SK-N-DZ (cell line): ENCODE measurements at regions not wholly inside any gene's neighbourhood (a gene's known extent, or its start where the extent isn't known, plus 50 kb on each side); places are given as distances from the start of the nearest gene placed in this dataset.
A peak's percentile ranks its signal among the peaks of the same experiment; 100 is the strongest.
"Not testable (repeated sequence)": the region's sequence is repeated elsewhere in the genome, so short reads cannot be mapped to it uniquely, and the experiment has no call there.

Source experiments
- DNase-seq: peaks from one replicate; pipeline ENCODE4 v3.0.0-alpha.2; 2015; ENCODE audit warnings: low spot score

GRCh38 chr10:117457932-117458331 is 82.7 kb upstream of the PDZD8 start:
- DNase-seq = no peak

- no peak for DNase-seq
Measured at GRCh38 chr10:117457071-117457810, 82.0 kb upstream of the PDZD8 start.

- DNase-seq = no peak
Measured at GRCh38 chr10:117455346-117455745, 80.1 kb upstream of the PDZD8 start.

- no peak for DNase-seq
Measured at GRCh38 chr10:117454502-117454901, 79.3 kb upstream of the PDZD8 start.

- not testable (repeated sequence) for DNase-seq
Measured at GRCh38 chr10:117453484-117453883, 78.2 kb upstream of the PDZD8 start.

- DNase-seq = no peak
Measured at GRCh38 chr10:117450940-117451339, 75.7 kb upstream of the PDZD8 start.

GRCh38 chr10:117449636-117450035 is 74.4 kb upstream of the PDZD8 start:
- no peak for DNase-seq

- DNase-seq = no peak
Measured at GRCh38 chr10:117448802-117449201, 73.6 kb upstream of the PDZD8 start.

- no peak for DNase-seq
Measured at GRCh38 chr10:117445992-117446391, 70.8 kb upstream of the PDZD8 start.

GRCh38 chr10:117444497-117445040 is 69.3 kb upstream of the PDZD8 start:
- DNase-seq = no peak

GRCh38 chr10:117443686-117444041 is 68.4 kb upstream of the PDZD8 start:
- no peak for DNase-seq

- DNase-seq = peak; percentile 59
Measured at GRCh38 chr10:117442944-117443685, 67.9 kb upstream of the PDZD8 start.

- DNase-seq = no peak
Measured at GRCh38 chr10:117442521-117442920, 67.3 kb upstream of the PDZD8 start.

GRCh38 chr10:117441812-117442443 is 66.7 kb upstream of the PDZD8 start:
- DNase-seq = no peak

- no peak for DNase-seq
Measured at GRCh38 chr10:117441361-117441760, 66.1 kb upstream of the PDZD8 start.

- no peak for DNase-seq
Measured at GRCh38 chr10:117439243-117439912, 64.1 kb upstream of the PDZD8 start.

GRCh38 chr10:117432866-117433265 is 57.6 kb upstream of the PDZD8 start:
- DNase-seq = no peak

GRCh38 chr10:117431160-117431559 is 55.9 kb upstream of the PDZD8 start:
- DNase-seq = no peak

- DNase-seq = not testable (repeated sequence)
Measured at GRCh38 chr10:117430535-117430934, 55.3 kb upstream of the PDZD8 start.

- no peak for DNase-seq
Measured at GRCh38 chr10:117429643-117430265, 54.5 kb upstream of the PDZD8 start.

- no peak for DNase-seq
Measured at GRCh38 chr10:117427356-117427755, 52.1 kb upstream of the PDZD8 start.
